ENCODE measurements at regions not wholly inside any gene's neighbourhood (a gene's known extent, or its start where the extent isn't known, plus 50 kb on each side); places are given as distances from the start of the nearest gene placed in this dataset.

GRCh38 chr14:106826833-106827369, 1300.5 kb downstream of the TMEM121 start:
- BruUV-seq (replicated peaks): no TSS peak
- H3K9ac ChIP-seq (replicated peaks; ENCODE audit: extremely low read depth, insufficient read depth, low read length): no peak overlapping the region
- POLR2A ChIA-PET: no interaction called here
- no peak overlapping the region for H3K4me3 ChIP-seq (replicated peaks in 1 of 3; ENCODE audit: insufficient read depth in 1 of 3, low read depth in 1 of 3, low read length in 3 of 3)
- H3K9me1 ChIP-seq (replicated peaks; ENCODE audit: control insufficient read depth, extremely low read depth, insufficient read depth, low read length): no peaks in the 10 kb centered on the region
- no peak overlapping the region for H2AFZ ChIP-seq (ENCODE audit: low read depth, low read length)
- H3K79me2 ChIP-seq (ENCODE audit: control insufficient read depth, insufficient read depth, low read length): no peaks in the 10 kb centered on the region
- TF ChIP-seq POLR2A (IDR thresholded peaks at IDR 0.05; ENCODE audit: low read depth, low read length) (no peak), GATA2 (IDR thresholded peaks at IDR 0.05; ENCODE audit: insufficient read depth, insufficient read length, low read depth, low read length) (no peak), MAX (IDR thresholded peaks at IDR 0.05; ENCODE audit: insufficient read depth, insufficient read length) (no peak), JUN (IDR thresholded peaks at IDR 0.05; ENCODE audit: borderline replicate concordance, insufficient read depth, insufficient read length, low read depth) (no peak), CTCF (IDR thresholded peaks at IDR 0.05; ENCODE audit: extremely low read depth in 1 of 2, insufficient read depth in 1 of 2, low read depth in 1 of 2, low read length in 2 of 2) (no peak), EZH2 (IDR thresholded peaks at IDR 0.05; ENCODE audit: borderline replicate concordance, low read depth, low read length, severe bottlenecking) (no peak), MYC (IDR thresholded peaks at IDR 0.05; ENCODE audit: low read depth, low read length) (no peak), POLR2AphosphoS5 (IDR thresholded peaks at IDR 0.05; ENCODE audit: insufficient read depth, low read depth, low read length) (no peak), FOS (IDR thresholded peaks at IDR 0.05; ENCODE audit: borderline replicate concordance, insufficient read depth, low read length) (no peak)
- no peaks in the 10 kb centered on the region for H3K4me1 ChIP-seq (ENCODE audit: control insufficient read depth, extremely low read depth, insufficient read depth, low read length)
- no peak overlapping the region for H3K4me2 ChIP-seq (ENCODE audit: insufficient read depth, low read length)
- H3K27ac ChIP-seq (ENCODE audit: insufficient read depth, low read depth, low read length): no peak overlapping the region
- dilution Hi-C loops (cut with MboI; ENCODE audit: extremely low pct_ligation_motif_present, low sequenced_read_pairs) (no loop called here), intact Hi-C loops (cut with micrococcal nuclease) (no loop called here)
- no peak for FAIRE-seq
- CTCF ChIA-PET: no interaction called here
- no peak for DNase-seq (ENCODE audit: low read depth, low spot score)
- no peaks in the 10 kb centered on the region for H3K27me3 ChIP-seq (ENCODE audit: control insufficient read depth in 2 of 2, insufficient read depth in 2 of 2, low read length in 2 of 2)
- H3K9me3 ChIP-seq (replicated peaks; ENCODE audit: control insufficient read depth, insufficient read depth, low read length): peaks cover 7% of the 10 kb centered on the region
- no peaks in the 10 kb centered on the region for H4K20me1 ChIP-seq (replicated peaks; ENCODE audit: control insufficient read depth, extremely low read depth, insufficient read depth, low read length)
- no peaks in the 10 kb centered on the region for H3K36me3 ChIP-seq (ENCODE audit: control insufficient read depth in 2 of 2, extremely low read depth in 1 of 2, insufficient read depth in 2 of 2, low read length in 2 of 2)

Measured in endothelial cell of umbilical vein (primary cell).